Activated T-helper 1 cell treated with anti-CD3 and anti-CD28 coated beads, Interleukin-2, amount 50 U/mL, for 16 hours (primary cell): ENCODE measurements at regions not wholly inside any gene's neighbourhood (a gene's known extent, or its start where the extent isn't known, plus 50 kb on each side); places are given as distances from the start of the nearest gene placed in this dataset.

Source experiments
- DNase-seq, 2 donors: peaks; one replicate each; pipeline ENCODE4 v3.0.0-alpha.2; 2020; ENCODE audit warnings: low read depth in 1 of 2, low spot score in 1 of 2

DNA sequence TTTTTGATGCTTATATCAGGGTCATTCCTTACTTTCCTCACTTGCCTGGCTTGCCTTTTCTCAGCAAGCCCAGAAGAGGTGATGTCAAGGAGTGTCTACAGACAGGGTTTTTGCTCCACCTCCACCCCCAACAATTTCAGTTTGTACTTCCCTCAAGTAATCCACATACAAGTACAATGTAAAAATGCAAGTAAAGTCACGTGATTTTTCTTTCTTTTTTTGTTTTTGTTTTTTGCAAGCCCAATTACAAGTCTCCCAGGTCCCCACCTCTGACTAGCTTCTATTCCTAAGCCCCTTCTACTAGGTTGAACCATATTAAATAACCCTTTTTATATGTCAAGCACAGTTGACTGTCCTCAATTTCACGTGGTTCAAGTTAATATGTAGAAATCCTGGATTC is 579.6 kb downstream of the DIAPH3 start:
- no peak for DNase-seq

DNA sequence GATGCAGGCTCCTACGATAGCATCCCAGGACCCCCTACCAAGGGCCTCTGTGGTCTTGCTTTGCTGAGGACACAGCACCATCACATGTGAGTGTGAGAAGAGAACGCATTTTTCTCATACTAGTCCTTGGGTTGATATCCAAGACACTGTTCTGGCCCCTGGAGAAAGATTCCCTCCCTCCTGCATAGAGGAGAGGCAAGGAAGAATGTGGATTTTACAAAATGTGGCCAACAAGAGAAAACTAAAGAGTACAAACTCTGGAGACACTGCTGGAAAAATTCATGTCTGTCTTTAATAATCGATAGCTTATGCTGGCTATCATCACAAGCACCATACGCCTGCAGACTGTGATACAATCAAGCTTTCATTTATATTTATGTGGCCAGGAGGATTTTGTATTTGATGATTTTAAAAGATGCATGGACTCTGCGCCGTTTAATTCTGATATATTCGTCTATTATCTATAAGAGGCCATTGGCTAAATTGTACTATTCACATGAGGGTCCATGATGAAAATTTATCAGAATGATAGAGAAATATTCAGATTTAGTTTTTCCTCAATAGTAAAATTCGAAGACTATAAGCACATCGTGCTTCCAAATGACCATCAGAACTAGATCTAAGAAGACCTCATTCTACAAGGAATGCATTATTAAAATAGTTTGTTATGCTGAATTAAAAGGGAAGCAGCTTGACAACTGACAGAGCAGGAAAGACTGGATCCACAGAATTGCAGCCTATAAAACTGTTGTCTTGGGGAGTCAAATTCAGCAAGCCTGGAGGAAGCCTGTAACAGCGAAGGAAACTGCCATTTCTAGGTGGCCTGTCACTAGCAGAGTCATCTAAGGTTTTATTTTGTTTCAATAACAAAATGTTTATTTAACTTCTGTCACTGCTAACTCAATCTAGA is 578.7 kb downstream of the DIAPH3 start:
- no peak for DNase-seq

DNA sequence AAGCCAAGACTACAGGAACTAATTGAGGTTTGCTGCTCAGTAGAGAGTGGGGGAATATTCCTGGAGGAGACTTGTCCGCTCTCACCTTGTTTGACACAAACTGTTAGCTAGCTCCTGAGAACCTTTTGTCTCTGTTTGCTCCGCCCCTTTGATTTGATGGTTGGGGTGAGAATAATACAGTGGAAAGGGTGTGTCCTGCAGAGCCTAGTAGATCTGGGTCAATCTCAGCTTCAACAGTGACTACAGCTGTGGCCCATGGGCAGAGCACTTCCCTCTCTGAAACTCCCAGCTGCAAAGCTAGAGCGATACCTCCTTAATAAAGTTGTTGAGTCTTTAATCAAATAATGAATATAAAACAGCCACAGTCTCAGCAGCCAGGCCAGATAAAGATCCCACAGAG is 576.7 kb downstream of the DIAPH3 start:
- no peak for DNase-seq

DNA sequence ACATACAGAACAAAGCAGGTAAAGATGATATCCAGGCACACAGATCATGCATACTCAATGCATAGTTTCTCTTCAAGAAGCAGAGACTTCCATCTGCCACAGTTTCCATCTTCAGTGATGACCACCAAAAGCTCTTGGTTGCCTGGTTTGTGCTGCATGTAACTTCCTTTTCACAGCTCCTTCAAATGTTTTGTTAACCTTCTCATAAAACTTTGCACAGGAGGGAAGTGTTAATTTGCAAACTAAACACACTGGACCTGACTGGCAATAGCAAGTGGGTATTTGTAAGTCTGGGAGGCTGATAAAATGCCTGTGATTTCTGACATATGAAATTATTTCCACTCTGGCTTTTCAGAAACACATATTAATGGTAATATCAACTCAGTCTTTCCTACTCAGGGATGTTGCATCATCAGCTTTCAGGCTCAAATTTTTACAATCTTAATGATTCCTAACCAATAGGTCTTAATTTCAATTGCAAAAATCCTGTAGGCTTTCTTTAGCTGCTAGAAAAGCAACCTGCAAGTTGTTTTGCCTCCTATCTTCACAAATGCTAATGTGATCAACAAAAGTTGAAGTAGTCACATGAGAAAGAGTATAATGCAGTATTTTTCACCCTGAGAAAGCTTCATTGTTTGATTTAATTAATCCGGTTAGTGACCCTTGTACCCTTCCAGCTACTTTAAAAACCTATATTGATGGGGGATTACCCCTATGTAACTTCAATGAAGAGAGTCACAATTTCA is 575.6 kb downstream of the DIAPH3 start:
- no peak for DNase-seq

GRCh38 chr13:59588717-59589067 is 575.0 kb downstream of the DIAPH3 start:
- DNase-seq: no peak

- no peak for DNase-seq
Observed at GRCh38 chr13:59601993-59602392, 561.7 kb downstream of the DIAPH3 start.

GRCh38 chr13:59603646-59604045 is 560.1 kb downstream of the DIAPH3 start:
- no peak for DNase-seq

GRCh38 chr13:59607172-59607571 is 556.6 kb downstream of the DIAPH3 start:
- no peak for DNase-seq

DNA sequence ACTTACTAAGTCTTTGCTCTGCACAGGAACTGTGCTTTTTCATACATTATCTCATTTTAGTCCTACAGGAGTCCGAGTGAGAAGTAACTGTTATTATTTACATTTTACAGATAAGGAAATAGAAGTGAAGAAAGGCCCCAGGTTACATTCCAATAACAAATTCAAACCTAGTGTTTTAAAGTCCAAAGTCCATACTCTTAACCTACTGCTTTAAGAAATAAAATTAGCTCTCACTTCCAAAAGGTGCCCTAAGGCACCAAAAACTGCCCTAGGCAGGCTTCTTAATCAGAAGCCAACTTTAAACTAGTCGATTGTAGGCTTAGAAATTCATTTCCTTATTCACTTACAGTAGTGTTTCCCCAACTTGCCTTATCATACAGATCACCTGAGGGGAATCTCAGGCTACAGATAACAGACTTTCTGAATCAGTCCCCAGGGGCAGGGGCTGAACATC is 555.9 kb downstream of the DIAPH3 start:
- no peak for DNase-seq

- DNase-seq: no peak
Observed at GRCh38 chr13:59609421-59609820, 554.3 kb downstream of the DIAPH3 start.
